K562 (cell line): ENCODE measurements at regions not wholly inside any gene's neighbourhood (a gene's known extent, or its start where the extent isn't known, plus 50 kb on each side); places are given as distances from the start of the nearest gene placed in this dataset.

Experiments used
- ATAC-seq: fragments of 200-7000 bp; cut with Tn5 transposase; 3 replicates; pipeline ENCODE4 v1.9.1; 2020; ENCODE audit warnings: moderate library complexity
- BruUV-seq: library from RNA; stranded (reverse); fragments of 400-500 nt; replicated peaks from 2 replicates; lab custom pipeline; 2021; lab: Mats Ljungman, UMichigan
- CTCF ChIA-PET: fragments of 300-600 bp; formaldehyde crosslinking; extraction: SDS; loops from one replicate; lab custom pipeline; 2021; ENCODE audit warnings: low intra/inter-chr PET ratio; lab: Yijun Ruan, JAX
- POLR2A ChIA-PET: fragments of 300-600, 350-650 bp; sonication (Branson Sonifier 250); formaldehyde crosslinking; extraction: SDS; loops from one replicate; lab custom pipeline; 2021; ENCODE audit warnings: antibody characterized with exemption, inconsistent platforms; lab: Yijun Ruan, JAX
- DNase-seq, 4 experiments: peaks; one replicate each; pipeline versions ENCODE4 v3.0.0 to v3.0.0-alpha.2; 2011 to 2018; ENCODE audit warnings: low spot score in 3 of 4, mixed read lengths in 3 of 4; ENCODE audit errors: extremely low read depth in 1 of 4
- FAIRE-seq: peaks from 2 replicates; lab custom pipeline; 2011; peaks lifted over from hg19 to GRCh38; lab: Jason Lieb, UNC
- H2AFZ ChIP-seq: 2 replicates; pipeline ENCODE4 v1.6.0; 2011; ENCODE audit warnings: low read depth, low read length, control low read depth, inconsistent platforms
- H3K27ac ChIP-seq: fragments of 200-600 bp; 3 replicates; pipeline ENCODE4 v1.8.0; 2011; ENCODE audit warnings: low read depth, mild to moderate bottlenecking, control low read depth, inconsistent platforms, low read length, moderate library complexity, mixed read lengths; ENCODE audit errors: extremely low read depth
- H3K27me3 ChIP-seq, 2 experiments: fragments of 300-600 bp in 1 of 2; 2 replicates in 1 of 2; 3 replicates in 1 of 2; pipeline versions ENCODE4 v1.6.0 to v1.8.0; 2011; ENCODE audit warnings: inconsistent platforms in 2 of 2, low read length in 2 of 2, mild to moderate bottlenecking in 1 of 2, mixed read lengths in 1 of 2, moderate library complexity in 1 of 2; ENCODE audit not compliant: control insufficient read depth in 2 of 2, insufficient read depth in 2 of 2
- H3K36me3 ChIP-seq: fragments of 300-600 bp; 3 replicates; pipeline ENCODE4 v1.8.0; 2011; ENCODE audit warnings: mild to moderate bottlenecking, low read length, inconsistent platforms; ENCODE audit not compliant: control insufficient read depth, insufficient read depth
- H3K4me1 ChIP-seq, 2 experiments: fragments of 200-600 bp in 1 of 2; replicated peaks in 1 of 2; 2 replicates in 1 of 2; 3 replicates in 1 of 2; pipeline versions ENCODE4 v1.5.1 to v1.8.0; 2011; ENCODE audit warnings: inconsistent platforms in 2 of 2, low read length in 2 of 2, mild to moderate bottlenecking in 1 of 2, mixed read lengths in 1 of 2, moderate library complexity in 1 of 2; ENCODE audit not compliant: control insufficient read depth in 2 of 2, insufficient read depth in 2 of 2
- H3K4me2 ChIP-seq: 2 replicates; pipeline ENCODE4 v1.6.1; 2011; ENCODE audit warnings: low read length, control low read depth, inconsistent platforms, mixed read lengths; ENCODE audit not compliant: insufficient read depth
- H3K4me3 ChIP-seq: fragments of 200-600 bp; sonication (generic), shearing (Covaris generic); 2 replicates; pipeline ENCODE4 v1.5.1; 2016; ENCODE audit warnings: control low read depth, inconsistent platforms
- H3K79me2 ChIP-seq: fragments of 200-600 bp; 3 replicates; pipeline ENCODE4 v1.8.0; 2011; ENCODE audit warnings: low read length, inconsistent platforms; ENCODE audit not compliant: control insufficient read depth, insufficient read depth
- H3K9ac ChIP-seq, 2 experiments: 2 replicates each; pipeline versions ENCODE4 v1.6.0 to v1.6.1; 2011; ENCODE audit warnings: low read depth in 2 of 2, low read length in 2 of 2, control low read depth in 1 of 2, inconsistent platforms in 1 of 2, mild to moderate bottlenecking in 1 of 2, mixed read lengths in 1 of 2; ENCODE audit not compliant: insufficient read depth in 1 of 2
- H3K9me1 ChIP-seq: one replicate; pipeline ENCODE4 v1.6.0; 2011; ENCODE audit warnings: inconsistent platforms, mild to moderate bottlenecking, low read length, moderate library complexity; ENCODE audit not compliant: control insufficient read depth, insufficient read depth
- H3K9me3 ChIP-seq: replicated peaks from 2 replicates; pipeline ENCODE4 v1.5.1; 2011; ENCODE audit warnings: low read depth, low read length, inconsistent platforms; ENCODE audit not compliant: control insufficient read depth, insufficient read depth
- H4K20me1 ChIP-seq: replicated peaks from 2 replicates; pipeline ENCODE4 v1.6.1; 2011; ENCODE audit warnings: low read length, inconsistent platforms, mixed read lengths; ENCODE audit not compliant: control insufficient read depth, insufficient read depth
- BMI1 ChIP-seq: fragments of 150-350 bp; IDR thresholded peaks from 2 replicates; pipeline ENCODE4 v1.6.1; 2014; ENCODE audit warnings: low read length
- NCOR1 ChIP-seq: fragments of 450-650 bp; IDR thresholded peaks from 2 replicates; pipeline ENCODE4 v1.6.1; 2016; ENCODE audit warnings: mild to moderate bottlenecking, moderate library complexity
- NFRKB ChIP-seq: fragments of 450-650 bp; IDR thresholded peaks from 2 replicates; pipeline ENCODE4 v1.6.1; 2016; ENCODE audit warnings: low read depth
- POLR2AphosphoS5 ChIP-seq: IDR thresholded peaks from 2 replicates; pipeline ENCODE4 v1.6.1; 2011; ENCODE audit warnings: mild to moderate bottlenecking, low read depth, low read length, moderate library complexity; ENCODE audit not compliant: control insufficient read depth, insufficient read depth
- PURB ChIP-seq: sonication (generic); formaldehyde crosslinking; IDR thresholded peaks from 2 replicates; pipeline ENCODE4 v1.9.0; 2021; ENCODE audit warnings: low read depth, mild to moderate bottlenecking, missing genetic modification reagents
- SNIP1 ChIP-seq: fragments of 450-650 bp; IDR thresholded peaks from 2 replicates; pipeline ENCODE4 v1.7.1; 2017; ENCODE audit warnings: low read depth, mild to moderate bottlenecking
- TOE1 ChIP-seq, 2 experiments: fragments of 450-650 bp in 1 of 2; sonication (generic) in 1 of 2; formaldehyde crosslinking in 1 of 2; IDR thresholded peaks; 2 replicates each; pipeline versions ENCODE4 v1.7.1 to v1.8.0; 2016 to 2022; ENCODE audit warnings: borderline replicate concordance in 2 of 2, mild to moderate bottlenecking in 2 of 2, antibody characterized with exemption in 1 of 2, inconsistent platforms in 1 of 2, low read depth in 1 of 2, missing genetic modification reagents in 1 of 2, moderate library complexity in 1 of 2
- WGBS: fragments of 100-300 bp; shearing (Covaris generic); methylation state at CpG from one replicate; pipeline ENCODE4 v1.1.6; 2016; ENCODE audit warnings: low coverage, mixed read lengths; ENCODE audit not compliant: insufficient coverage; ENCODE audit errors: missing lambda C conversion rate; 5-methylcytosine and 5-hydroxymethylcytosine counted together
- in situ Hi-C: fragments of 300-500 bp; cut with MboI; formaldehyde crosslinking; loops from 4 replicates; pipeline ENCODE4 v1.15.0; 2018; ENCODE audit warnings: inconsistent platforms, mixed read lengths
- intact Hi-C: fragments of 100-400 bp; cut with micrococcal nuclease; formaldehyde crosslinking; loops from 2 replicates; pipeline ENCODE4 v1.14.2; 2022
- TF ChIP-seq, protein P1 (sequence below), 3 experiments: fragments of 200-800 bp in 1 of 3; fragments of 250-450 bp in 1 of 3; fragments of 450-650 bp in 1 of 3; sonication (Bioruptor Pico) in 1 of 3; sonication (Bioruptor generic) in 1 of 3; formaldehyde crosslinking in 1 of 3; IDR thresholded peaks; 2 replicates each; pipeline versions ENCODE4 v1.6.1 to v1.8.0; 2016 to 2022; ENCODE audit warnings: mild to moderate bottlenecking in 2 of 3, missing genetic modification characterization in 2 of 3, missing compliant biosample characterization in 1 of 3, moderate library complexity in 1 of 3

GRCh38 chr1:87810166-87810565 is 481.5 kb downstream of the LMO4 start:
- H3K9me3 ChIP-seq = no peaks in the 10 kb centered on the region
- no TSS peak for BruUV-seq
- ChIA-PET CTCF (no interaction called here), POLR2A (no interaction called here)
- in situ Hi-C loops (no loop called here), intact Hi-C loops (no loop called here)
- no peaks in the 10 kb centered on the region for H3K79me2 ChIP-seq
- TF ChIP-seq TOE1 (IDR thresholded peaks at IDR 0.05; ENCODE audit: borderline replicate concordance) = no peak
- no peak for TF ChIP-seq TOE1 (CRISPR knock-in tag; IDR thresholded peaks at IDR 0.05; ENCODE audit: borderline replicate concordance, low read depth)
- no peak for TF ChIP-seq PURB (CRISPR knock-in tag)
- no peak for TF ChIP-seq NCOR1
- TF ChIP-seq BMI1 = no peak
- H3K4me1 ChIP-seq = no peaks in the 10 kb centered on the region; a peak in 1 of 5 replicates
- no peak for DNase-seq
- H2AFZ ChIP-seq = no peak overlapping the region
- no peaks in the 10 kb centered on the region for H3K36me3 ChIP-seq
- H3K9ac ChIP-seq = no peak overlapping the region
- no peak overlapping the region for H3K4me3 ChIP-seq
- H3K27ac ChIP-seq = no peak overlapping the region
- no peak for FAIRE-seq
- H3K4me2 ChIP-seq = no peak overlapping the region
- no peaks in the 10 kb centered on the region for H3K9me1 ChIP-seq
- H4K20me1 ChIP-seq = no peaks in the 10 kb centered on the region
- no peaks in the 10 kb centered on the region for H3K27me3 ChIP-seq
- ATAC-seq = no peak
- 0% methylated on average over 1 of the region's 1 CpG for WGBS

DNA sequence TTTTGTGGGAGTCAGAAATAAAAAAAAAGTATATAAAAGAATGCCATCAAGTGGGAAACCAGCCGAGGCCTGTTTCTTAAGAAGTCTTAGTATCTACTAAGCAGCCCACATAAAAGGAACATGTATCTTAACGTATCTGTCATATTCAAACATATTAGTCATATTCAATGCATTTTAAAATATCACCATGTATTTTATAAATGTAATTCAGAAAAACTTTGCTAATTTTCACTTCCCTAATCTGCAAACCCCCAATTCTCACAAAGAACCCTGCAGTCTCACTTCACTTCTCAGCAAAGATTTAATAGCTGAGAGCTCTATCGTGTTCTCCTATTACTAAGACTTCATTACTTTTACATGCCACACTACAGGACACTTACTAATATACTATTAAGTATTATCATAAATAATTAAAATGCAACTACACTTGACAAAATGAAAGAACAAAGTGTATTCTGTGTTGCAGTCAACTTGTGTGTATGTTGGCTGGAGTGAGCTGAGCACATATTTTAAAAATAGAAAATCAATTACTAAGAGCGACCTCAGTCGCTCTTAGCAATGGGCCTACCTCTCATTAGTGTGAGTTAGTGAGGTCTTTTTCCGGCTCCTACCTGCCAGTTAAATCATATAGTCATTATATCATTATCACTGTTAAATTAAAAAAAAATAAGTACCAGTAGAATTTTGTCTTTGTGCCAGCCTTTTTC is 484.3 kb downstream of the LMO4 start:
- CTCF ChIA-PET = no interaction called here
- FAIRE-seq = no peak
- no peak overlapping the region for H3K27ac ChIP-seq
- TF ChIP-seq, protein P1, sequence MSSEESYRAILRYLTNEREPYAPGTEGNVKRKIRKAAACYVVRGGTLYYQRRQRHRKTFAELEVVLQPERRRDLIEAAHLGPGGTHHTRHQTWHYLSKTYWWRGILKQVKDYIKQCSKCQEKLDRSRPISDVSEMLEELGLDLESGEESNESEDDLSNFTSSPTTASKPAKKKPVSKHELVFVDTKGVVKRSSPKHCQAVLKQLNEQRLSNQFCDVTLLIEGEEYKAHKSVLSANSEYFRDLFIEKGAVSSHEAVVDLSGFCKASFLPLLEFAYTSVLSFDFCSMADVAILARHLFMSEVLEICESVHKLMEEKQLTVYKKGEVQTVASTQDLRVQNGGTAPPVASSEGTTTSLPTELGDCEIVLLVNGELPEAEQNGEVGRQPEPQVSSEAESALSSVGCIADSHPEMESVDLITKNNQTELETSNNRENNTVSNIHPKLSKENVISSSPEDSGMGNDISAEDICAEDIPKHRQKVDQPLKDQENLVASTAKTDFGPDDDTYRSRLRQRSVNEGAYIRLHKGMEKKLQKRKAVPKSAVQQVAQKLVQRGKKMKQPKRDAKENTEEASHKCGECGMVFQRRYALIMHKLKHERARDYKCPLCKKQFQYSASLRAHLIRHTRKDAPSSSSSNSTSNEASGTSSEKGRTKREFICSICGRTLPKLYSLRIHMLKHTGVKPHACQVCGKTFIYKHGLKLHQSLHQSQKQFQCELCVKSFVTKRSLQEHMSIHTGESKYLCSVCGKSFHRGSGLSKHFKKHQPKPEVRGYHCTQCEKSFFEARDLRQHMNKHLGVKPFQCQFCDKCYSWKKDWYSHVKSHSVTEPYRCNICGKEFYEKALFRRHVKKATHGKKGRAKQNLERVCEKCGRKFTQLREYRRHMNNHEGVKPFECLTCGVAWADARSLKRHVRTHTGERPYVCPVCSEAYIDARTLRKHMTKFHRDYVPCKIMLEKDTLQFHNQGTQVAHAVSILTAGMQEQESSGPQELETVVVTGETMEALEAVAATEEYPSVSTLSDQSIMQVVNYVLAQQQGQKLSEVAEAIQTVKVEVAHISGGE (CRISPR knock-in tag; IDR thresholded peaks at IDR 0.05) = no peak
- TF ChIP-seq POLR2AphosphoS5 (no peak), SNIP1 (no peak), NFRKB (no peak)

More for the DNA sequence above, 484.3 kb downstream of the LMO4 start:
- H3K36me3 ChIP-seq = no peaks in the 10 kb centered on the region
- intact Hi-C loops (no loop called here), in situ Hi-C loops (no loop called here)
- no peaks in the 10 kb centered on the region for H4K20me1 ChIP-seq
- no peaks in the 10 kb centered on the region for H3K9me3 ChIP-seq
- BruUV-seq = no TSS peak
- H3K79me2 ChIP-seq = no peaks in the 10 kb centered on the region
- H3K27me3 ChIP-seq = no peaks in the 10 kb centered on the region
- ATAC-seq = no peak
- no peak overlapping the region for H3K4me3 ChIP-seq
- POLR2A ChIA-PET = no interaction called here
- WGBS = 11% methylated on average over 6 of the region's 6 CpGs
- no peak overlapping the region for H3K4me2 ChIP-seq
- no peaks in the 10 kb centered on the region; a peak in 1 of 5 replicates for H3K4me1 ChIP-seq
- DNase-seq = no peak
- H2AFZ ChIP-seq = no peak overlapping the region
- H3K9me1 ChIP-seq = no peaks in the 10 kb centered on the region
- no peak overlapping the region for H3K9ac ChIP-seq
